GM18873 (cell line): ENCODE measurements at regions not wholly inside any gene's neighbourhood (a gene's known extent, or its start where the extent isn't known, plus 50 kb on each side); places are given as distances from the start of the nearest gene placed in this dataset.

Source experiments
- ATAC-seq: cut with Tn5 transposase; IDR thresholded peaks from one replicate; pipeline ENCODE4 v1.9.1; 2021; ENCODE audit warnings: mild to moderate bottlenecking, moderate library complexity, moderate number of reproducible peaks; ENCODE audit not compliant: unreplicated experiment, low FRiP score

GRCh38 chr2:128490321-128490720 is 171.7 kb upstream of the HS6ST1 start:
- ATAC-seq, result no peak

GRCh38 chr2:128490881-128491691 is 172.4 kb upstream of the HS6ST1 start:
- no peak for ATAC-seq

DNA sequence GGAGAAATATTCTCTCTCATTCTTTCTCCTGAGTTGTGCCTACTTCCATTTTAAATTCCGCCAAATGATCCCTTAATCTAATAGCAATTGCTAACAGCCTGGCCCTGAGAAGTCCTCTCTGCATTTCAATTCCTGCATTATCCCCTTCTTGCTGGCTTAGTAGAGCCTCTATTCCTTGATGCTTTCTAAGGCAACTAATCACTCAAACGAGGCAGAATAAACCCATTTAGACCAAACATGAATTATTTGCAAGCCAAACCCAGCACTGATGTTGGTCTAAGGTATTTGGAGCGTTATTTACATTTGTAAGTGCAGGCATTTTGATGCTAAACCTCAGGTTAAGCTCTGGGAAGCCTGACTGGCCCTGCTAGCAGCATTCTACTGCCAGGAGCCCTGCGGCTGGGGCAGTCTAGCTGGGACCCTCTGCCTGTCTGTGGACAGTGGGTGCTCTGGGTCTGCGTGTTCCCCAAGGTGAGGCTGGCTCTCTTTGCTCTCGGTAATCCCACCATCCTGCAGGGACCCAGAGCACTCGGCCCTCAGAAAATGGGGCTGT is 173.1 kb upstream of the HS6ST1 start:
- no peak for ATAC-seq

DNA sequence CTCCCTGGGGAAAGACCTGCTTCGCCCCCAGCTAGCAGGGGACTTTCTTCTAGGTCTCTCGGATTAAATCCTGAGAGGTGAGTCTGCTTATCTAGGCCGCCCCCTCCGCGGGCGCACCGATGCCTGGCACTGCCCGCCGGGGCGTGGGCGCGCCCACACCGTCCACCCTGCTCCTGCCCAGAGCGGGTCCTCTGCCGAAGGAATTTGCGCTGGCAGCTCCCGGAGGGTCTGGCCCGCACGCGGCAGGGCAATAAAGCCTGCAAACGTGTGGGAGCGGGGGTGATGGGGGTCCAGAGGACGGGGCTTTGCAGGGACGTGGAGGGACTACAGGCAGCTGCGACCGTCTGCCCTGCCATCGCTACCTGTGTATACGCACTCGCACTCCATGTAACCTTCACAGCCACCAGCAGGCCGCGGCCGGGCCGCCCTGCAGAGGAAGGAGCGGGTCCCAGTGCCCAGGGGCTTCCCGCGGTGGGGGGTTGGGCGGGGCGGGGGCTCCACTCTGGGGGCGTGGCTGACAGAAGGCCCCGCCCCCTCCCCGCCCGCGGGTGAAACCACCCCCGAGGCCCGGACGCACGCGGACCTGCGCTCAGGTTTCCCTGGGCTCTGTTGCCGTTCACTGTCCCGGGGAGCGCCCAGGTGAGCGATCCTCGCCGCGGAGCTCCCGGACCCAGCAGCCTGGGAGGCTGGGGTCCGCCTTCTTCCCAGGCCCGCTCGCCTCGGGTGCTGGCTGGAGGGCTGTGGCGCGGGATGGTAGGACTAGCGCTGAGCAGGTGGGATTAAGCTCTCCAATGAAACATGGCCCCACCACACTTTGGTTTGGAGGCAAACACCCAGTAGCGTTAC is 174.5 kb upstream of the HS6ST1 start:
- no peak for ATAC-seq

DNA sequence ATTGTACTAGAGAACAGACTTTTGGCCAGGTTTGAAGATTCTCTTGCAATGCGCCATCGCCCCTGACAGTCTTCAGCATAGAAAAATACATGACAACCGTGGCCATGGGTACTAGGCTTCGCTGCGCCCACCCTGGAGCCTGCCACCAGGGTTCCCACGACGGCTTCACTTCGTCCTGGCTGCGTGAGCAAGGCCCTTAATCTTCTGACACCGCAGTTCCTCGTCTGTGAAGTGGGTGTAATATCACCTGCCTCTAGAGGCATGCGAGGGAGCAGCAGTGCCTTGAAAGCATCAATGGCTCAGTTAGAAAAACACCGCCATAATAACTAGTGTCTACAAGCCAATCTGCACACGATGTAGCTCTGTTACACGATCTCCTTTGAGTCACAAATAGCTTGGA is 175.2 kb upstream of the HS6ST1 start:
- ATAC-seq, result no peak

DNA sequence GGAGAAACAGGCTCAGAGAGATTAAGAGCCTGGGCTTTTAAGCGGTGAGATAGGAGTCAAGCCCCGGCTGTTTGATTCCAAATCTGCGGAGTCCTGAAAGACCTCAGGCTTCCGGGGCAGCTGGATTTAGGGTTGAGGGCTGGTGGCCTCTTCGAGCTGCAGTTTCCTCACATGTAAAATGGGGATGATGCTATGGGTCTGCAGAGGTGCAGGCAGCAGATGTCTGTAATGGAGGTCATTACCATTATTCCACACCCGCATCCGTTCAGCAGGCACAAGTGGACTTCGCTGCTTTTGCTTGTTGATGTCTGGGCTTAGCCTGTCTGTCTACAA is 175.6 kb upstream of the HS6ST1 start:
- ATAC-seq, result no peak

GRCh38 chr2:128494640-128495321 is 176.1 kb upstream of the HS6ST1 start:
- no peak for ATAC-seq

DNA sequence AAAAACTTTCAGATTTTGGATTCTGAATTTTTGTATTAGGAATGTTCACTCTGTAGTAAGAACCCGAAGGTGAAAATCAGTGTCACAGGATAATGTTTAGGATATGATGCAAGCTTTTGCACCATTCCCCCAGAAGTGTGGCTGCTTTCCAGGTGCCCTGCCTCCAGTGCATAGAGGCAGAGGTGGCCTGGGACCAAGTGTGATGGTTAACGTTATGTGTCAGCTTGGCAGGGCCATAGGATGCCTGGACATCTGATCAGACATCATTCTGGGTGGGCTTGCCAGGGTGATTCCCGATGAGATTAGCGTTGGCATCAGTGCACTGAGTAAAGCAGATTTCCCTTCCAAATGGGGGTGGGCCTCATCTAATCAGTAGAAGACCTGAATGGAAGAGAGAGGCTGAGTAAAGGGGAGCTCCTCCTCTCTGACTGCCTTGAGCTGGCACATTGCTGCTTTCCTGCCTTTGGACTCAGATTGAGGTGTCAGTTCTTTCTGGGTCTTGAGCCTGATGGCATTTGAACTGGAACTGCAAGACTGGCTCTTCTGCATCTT is 177.4 kb upstream of the HS6ST1 start:
- no peak for ATAC-seq

- ATAC-seq, result no peak
These were observed 178.0 kb upstream of the HS6ST1 start for GRCh38 chr2:128496700-128497099.

- no peak for ATAC-seq
These were observed 178.8 kb upstream of the HS6ST1 start for GRCh38 chr2:128497461-128497860.

GRCh38 chr2:128498086-128498485 is 179.4 kb upstream of the HS6ST1 start:
- no peak for ATAC-seq

DNA sequence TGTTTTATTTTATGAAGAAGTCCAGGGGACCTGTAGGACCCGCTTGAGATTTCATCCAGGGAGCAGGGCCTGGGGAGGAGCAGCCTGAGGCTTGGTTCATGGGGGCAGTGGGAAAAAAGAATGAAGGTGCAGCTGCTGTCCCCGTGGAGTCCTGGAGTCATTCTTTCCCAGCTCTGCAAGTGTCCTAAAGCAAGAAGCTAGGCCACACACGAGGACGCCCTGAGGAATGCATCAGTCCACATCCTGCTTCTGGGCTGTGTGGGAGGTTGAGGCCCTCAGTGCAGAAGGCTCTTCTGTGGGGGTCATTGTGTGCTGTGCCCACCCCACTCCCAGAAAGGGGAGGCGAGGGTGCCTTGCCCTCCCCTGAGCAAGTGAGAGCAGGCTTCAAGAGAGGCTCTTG is 179.9 kb upstream of the HS6ST1 start:
- no peak for ATAC-seq

- no peak for ATAC-seq
These were observed 180.9 kb upstream of the HS6ST1 start for GRCh38 chr2:128499367-128500137.

GRCh38 chr2:128500138-128500800 is 181.6 kb upstream of the HS6ST1 start:
- ATAC-seq, result no peak

DNA sequence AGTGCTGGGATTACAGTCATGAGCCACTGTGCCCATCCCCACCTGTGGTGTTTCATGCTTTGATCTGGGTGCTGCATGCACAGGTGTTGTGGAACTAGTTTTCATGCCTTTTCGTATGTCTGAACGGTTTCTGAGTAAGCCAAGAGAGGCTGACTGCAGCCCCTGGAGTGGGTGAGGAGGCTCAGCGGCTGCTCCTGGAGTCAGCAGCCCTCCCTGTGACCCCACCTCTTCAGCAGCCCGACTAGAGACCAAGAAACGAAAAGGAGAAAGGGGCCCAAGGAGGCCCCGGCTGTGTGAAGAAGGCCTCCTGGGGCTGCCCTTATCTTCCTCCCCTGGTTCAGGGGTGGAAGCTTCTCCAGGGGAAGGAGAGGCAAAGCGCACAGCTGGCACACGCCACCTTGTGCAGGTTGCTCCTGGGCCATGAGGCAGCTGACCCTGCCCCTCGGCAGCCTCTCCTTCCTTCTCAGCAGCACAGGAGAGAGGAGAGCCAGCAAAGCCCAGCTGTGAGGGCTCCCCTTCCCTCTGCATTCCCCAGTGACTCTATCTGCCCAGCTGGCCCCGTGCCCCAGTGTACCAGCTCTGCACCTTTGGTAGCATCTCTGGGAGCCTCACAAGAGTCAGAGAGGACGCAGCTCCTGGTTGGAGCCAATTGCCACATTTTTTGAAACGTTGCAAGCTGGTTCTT is 182.5 kb upstream of the HS6ST1 start:
- ATAC-seq, result no peak

GRCh38 chr2:128501700-128502099 is 183.0 kb upstream of the HS6ST1 start:
- ATAC-seq, result no peak

- no peak for ATAC-seq
These were observed 183.5 kb upstream of the HS6ST1 start for GRCh38 chr2:128502200-128502599.

DNA sequence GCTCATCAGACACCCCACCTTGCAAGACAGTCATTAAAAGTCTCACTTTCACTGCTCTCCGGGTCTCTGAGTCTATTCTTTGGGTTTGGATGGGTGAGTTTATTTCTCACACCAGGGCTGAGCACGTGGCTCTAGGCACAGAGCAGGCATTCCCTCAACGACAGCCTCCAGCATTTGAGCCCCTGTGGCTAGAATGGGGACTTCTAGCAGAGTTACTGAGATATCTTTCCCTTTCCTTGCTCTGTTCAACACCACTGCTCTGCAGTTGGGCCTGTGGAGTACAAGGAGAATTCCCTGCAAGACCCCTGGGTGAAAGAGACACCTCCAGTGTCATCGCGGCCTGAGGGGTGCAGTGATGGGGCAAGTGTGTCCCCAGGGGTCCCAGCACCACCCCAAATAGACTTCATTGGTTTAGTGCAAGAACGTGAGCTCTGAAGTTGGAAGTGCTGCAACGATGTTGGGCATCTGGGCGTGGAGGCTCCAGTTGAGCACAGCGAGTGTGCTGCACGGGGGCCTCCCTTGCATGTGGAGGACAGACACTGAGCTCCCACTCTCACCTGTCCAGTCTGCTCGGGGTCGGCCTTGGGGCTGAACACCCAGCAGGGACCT is 184.1 kb upstream of the HS6ST1 start:
- ATAC-seq, result no peak
